Stomach (tissue), 4 donors: ENCODE measurements at regions not wholly inside any gene's neighbourhood (a gene's known extent, or its start where the extent isn't known, plus 50 kb on each side); places are given as distances from the start of the nearest gene placed in this dataset.

Source experiments
- CTCF ChIP-seq, 7 experiments: fragments of 450-650 bp in 4 of 7; fragments of 200-600 bp in 3 of 7; sonication (generic) in 3 of 7; IDR thresholded peaks; one replicate each; pipeline ENCODE4 v1.5.1; 2016 to 2019; ENCODE audit warnings: antibody characterized with exemption in 7 of 7, control low read depth in 2 of 7, mild to moderate bottlenecking in 1 of 7
- POLR2A ChIP-seq, 4 donors: fragments of 450-650 bp; IDR thresholded peaks; one replicate each; pipeline ENCODE4 v1.6.1; 2016; ENCODE audit warnings: antibody characterized with exemption in 4 of 4, control low read depth in 2 of 4, mild to moderate bottlenecking in 1 of 4, moderate library complexity in 1 of 4

GRCh38 chr14:36027354-36027753 is 149.2 kb downstream of the PTCSC3 start:
- TF ChIP-seq CTCF (IDR thresholded peaks at IDR 0.05) (no peak), POLR2A (IDR thresholded peaks at IDR 0.05) (no peak)
